Caki2 (cell line): ENCODE measurements at regions not wholly inside any gene's neighbourhood (a gene's known extent, or its start where the extent isn't known, plus 50 kb on each side); places are given as distances from the start of the nearest gene placed in this dataset.
A peak's percentile ranks its signal among the peaks of the same experiment; 100 is the strongest.

Source experiments
- DNase-seq: peaks from one replicate; pipeline ENCODE4 v3.0.0-alpha.2; 2015; ENCODE audit warnings: low read depth
- in situ Hi-C: cut with HindIII; loops from 2 replicates; pipeline ENCODE4 v1.10.0; 2016; ENCODE audit warnings: low sequenced_read_pairs, low pct_unique_long_range_greater_than_20kb, mixed read lengths

- in situ Hi-C loops, result no loop called here
- DNase-seq, result no peak
Observed at GRCh38 chr13:91157273-91158016, 190.0 kb upstream of the MIR17HG start.

GRCh38 chr13:91158017-91158395 lies 189.5 kb upstream of the MIR17HG start:
- no peak for DNase-seq
- in situ Hi-C loops, result no loop called here

GRCh38 chr13:91162180-91162579 lies 185.3 kb upstream of the MIR17HG start:
- no peak for DNase-seq
- in situ Hi-C loops, result no loop called here

- DNase-seq, result no peak
- in situ Hi-C loops, result no loop called here
Observed at GRCh38 chr13:91162589-91162988, 184.9 kb upstream of the MIR17HG start.

GRCh38 chr13:91165758-91166157 lies 181.7 kb upstream of the MIR17HG start:
- DNase-seq, result no peak
- in situ Hi-C loops, result no loop called here

GRCh38 chr13:91166714-91167511 lies 180.6 kb upstream of the MIR17HG start:
- in situ Hi-C loops, result no loop called here
- DNase-seq, result no peak

GRCh38 chr13:91167706-91168385 lies 179.6 kb upstream of the MIR17HG start:
- no peak for DNase-seq
- in situ Hi-C loops, result no loop called here

GRCh38 chr13:91168386-91168711 lies 179.1 kb upstream of the MIR17HG start:
- no peak for DNase-seq
- in situ Hi-C loops, result no loop called here

- no peak for DNase-seq
- in situ Hi-C loops, result no loop called here
Observed at GRCh38 chr13:91169321-91170050, 178.0 kb upstream of the MIR17HG start.

- in situ Hi-C loops, result no loop called here
- no peak for DNase-seq
Observed at GRCh38 chr13:91172160-91172559, 175.3 kb upstream of the MIR17HG start.

- in situ Hi-C loops, result no loop called here
- DNase-seq, result peak; percentile 2
Observed at GRCh38 chr13:91174886-91175501, 172.5 kb upstream of the MIR17HG start.

- DNase-seq, result no peak
- in situ Hi-C loops, result no loop called here
Observed at GRCh38 chr13:91178099-91178498, 169.4 kb upstream of the MIR17HG start.

- in situ Hi-C loops, result no loop called here
- DNase-seq, result no peak
Observed at GRCh38 chr13:91181892-91182291, 165.6 kb upstream of the MIR17HG start.

- DNase-seq, result peak; percentile 34
- in situ Hi-C loops, result no loop called here
Observed at GRCh38 chr13:91184244-91184926, 163.1 kb upstream of the MIR17HG start.

- DNase-seq, result peak; percentile 22
- in situ Hi-C loops, result no loop called here
Observed at GRCh38 chr13:91185294-91185863, 162.1 kb upstream of the MIR17HG start.

- in situ Hi-C loops, result no loop called here
Observed at GRCh38 chr13:91187522-91187921, 160.0 kb upstream of the MIR17HG start.

GRCh38 chr13:91189506-91189905 lies 158.0 kb upstream of the MIR17HG start:
- DNase-seq, result no peak
- in situ Hi-C loops, result no loop called here

More at GRCh38 chr13:91187522-91187921, 160.0 kb upstream of the MIR17HG start:
- DNase-seq, result no peak
